ENCODE measurements at regions not wholly inside any gene's neighbourhood (a gene's known extent, or its start where the extent isn't known, plus 50 kb on each side); places are given as distances from the start of the nearest gene placed in this dataset.
A peak's percentile ranks its signal among the peaks of the same experiment; 100 is the strongest.
"Not testable (repeated sequence)": the region's sequence is repeated elsewhere in the genome, so short reads cannot be mapped to it uniquely, and the experiment has no call there.

DNA sequence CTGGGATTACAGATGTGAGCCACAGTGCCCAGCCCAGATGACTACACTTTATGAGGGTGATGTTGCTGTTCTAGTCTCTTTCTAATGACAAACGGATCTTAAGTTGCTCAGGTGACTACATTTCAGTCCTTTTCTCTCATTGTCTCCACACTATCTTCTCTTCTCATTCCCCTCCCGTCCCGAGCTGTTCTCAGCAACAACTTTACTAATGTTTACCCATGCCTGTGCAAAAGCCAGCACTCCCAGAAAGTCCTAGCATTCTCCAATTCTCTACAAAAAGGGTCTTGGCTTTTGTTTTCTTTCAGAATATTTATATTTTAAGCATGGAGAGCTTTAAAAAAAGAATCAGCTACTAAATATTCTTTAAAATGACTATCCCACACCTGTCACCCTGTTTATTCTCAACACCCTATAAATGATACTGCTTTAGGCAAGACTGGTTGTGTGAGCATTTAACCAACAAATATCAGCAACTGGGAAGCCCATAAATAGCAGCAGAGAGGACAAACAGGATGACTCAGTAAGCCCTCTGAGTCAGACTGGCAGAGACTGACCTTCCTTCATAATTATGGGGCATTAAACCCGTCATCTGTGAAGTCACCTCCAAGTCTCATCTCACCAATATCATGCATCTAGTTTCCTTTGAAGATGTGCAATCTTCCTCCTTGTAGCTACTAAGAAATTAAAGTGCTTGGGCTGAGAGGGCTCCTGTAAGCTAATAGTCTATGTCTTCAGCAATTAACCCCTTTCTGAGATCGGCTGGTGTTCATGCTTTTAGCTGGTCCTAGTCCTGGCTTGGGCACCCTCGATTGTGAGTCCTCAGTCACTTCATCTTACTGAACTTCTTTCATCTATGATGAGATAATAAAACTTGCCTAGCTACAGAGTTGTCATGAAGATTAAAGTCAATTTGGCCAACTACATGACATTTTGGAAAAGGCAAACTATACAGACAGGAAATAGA is 72.6 kb upstream of the KIF2A start:
- POLR2A ChIA-PET (ENCODE audit: unreplicated experiment); H3K27me3 ChIP-seq (ENCODE audit: insufficient read depth, low read depth); H4K20me1 ChIP-seq (ENCODE audit: insufficient read depth); H3K36me3 ChIP-seq (ENCODE audit: low read depth); H3K9me3 ChIP-seq (ENCODE audit: insufficient read depth, low read depth); H3K9me2 ChIP-seq (ENCODE audit: insufficient read depth); H3F3A ChIP-seq (ENCODE audit: insufficient read depth, low read depth); BruUV-seq (replicated peaks); CTCF ChIA-PET; H3K79me2 ChIP-seq (ENCODE audit: low read depth); H3K4me3 ChIP-seq; intact Hi-C loops (cut with micrococcal nuclease; ENCODE audit: unreplicated experiment); H2AFZ ChIP-seq: not testable (repeated sequence)
- Histone ChIP-seq H3K4me1 (replicated peaks; ENCODE audit: insufficient read depth) (peaks cover 10% of the 10 kb centered on the region), H3K4me2 (peak overlapping the region; percentile 37), H3K27ac (peak overlapping the region; percentile 60)
- DNase-seq, result peak; percentile 29 to 82

GRCh38 chr5:62236593-62236992 is 69.4 kb upstream of the KIF2A start:
- H3K4me3 ChIP-seq; H3K4me2 ChIP-seq; CTCF ChIA-PET; H3K79me2 ChIP-seq (ENCODE audit: low read depth); H3K27me3 ChIP-seq (ENCODE audit: insufficient read depth, low read depth); BruUV-seq (replicated peaks); H3K27ac ChIP-seq; H3K9me2 ChIP-seq (ENCODE audit: insufficient read depth); H3K9me3 ChIP-seq (ENCODE audit: insufficient read depth, low read depth); H3K36me3 ChIP-seq (ENCODE audit: low read depth); H2AFZ ChIP-seq; DNase-seq; H4K20me1 ChIP-seq (ENCODE audit: insufficient read depth); H3F3A ChIP-seq (ENCODE audit: insufficient read depth, low read depth); POLR2A ChIA-PET (ENCODE audit: unreplicated experiment); intact Hi-C loops (cut with micrococcal nuclease; ENCODE audit: unreplicated experiment): not testable (repeated sequence)
- H3K4me1 ChIP-seq (replicated peaks; ENCODE audit: insufficient read depth), result peaks cover 10% of the 10 kb centered on the region

GRCh38 chr5:62237944-62238343 is 68.1 kb upstream of the KIF2A start:
- H2AFZ ChIP-seq; H3K9me2 ChIP-seq (ENCODE audit: insufficient read depth); H3K27me3 ChIP-seq (ENCODE audit: insufficient read depth, low read depth); DNase-seq; H3K9me3 ChIP-seq (ENCODE audit: insufficient read depth, low read depth); H3K4me2 ChIP-seq; H3K4me3 ChIP-seq; H3K36me3 ChIP-seq (ENCODE audit: low read depth); H3F3A ChIP-seq (ENCODE audit: insufficient read depth, low read depth); H3K27ac ChIP-seq; BruUV-seq (replicated peaks); POLR2A ChIA-PET (ENCODE audit: unreplicated experiment); H3K4me1 ChIP-seq (replicated peaks; ENCODE audit: insufficient read depth); intact Hi-C loops (cut with micrococcal nuclease; ENCODE audit: unreplicated experiment); H4K20me1 ChIP-seq (ENCODE audit: insufficient read depth); H3K79me2 ChIP-seq (ENCODE audit: low read depth): not testable (repeated sequence)
- CTCF ChIA-PET, result interaction anchor here (0.7 kb wide), 1 partner anchor 584 kb away, joined by 5 read pairs; no protein-coding TSS in a partner anchor

GRCh38 chr5:62238584-62238983 is 67.4 kb upstream of the KIF2A start:
- H3K4me2 ChIP-seq; H3K9me2 ChIP-seq (ENCODE audit: insufficient read depth); H3F3A ChIP-seq (ENCODE audit: insufficient read depth, low read depth); intact Hi-C loops (cut with micrococcal nuclease; ENCODE audit: unreplicated experiment); BruUV-seq (replicated peaks); H3K79me2 ChIP-seq (ENCODE audit: low read depth); DNase-seq; H3K9me3 ChIP-seq (ENCODE audit: insufficient read depth, low read depth); H3K4me1 ChIP-seq (replicated peaks; ENCODE audit: insufficient read depth); H3K4me3 ChIP-seq; H2AFZ ChIP-seq; POLR2A ChIA-PET (ENCODE audit: unreplicated experiment); H4K20me1 ChIP-seq (ENCODE audit: insufficient read depth); H3K27me3 ChIP-seq (ENCODE audit: insufficient read depth, low read depth); H3K36me3 ChIP-seq (ENCODE audit: low read depth); H3K27ac ChIP-seq: not testable (repeated sequence)
- CTCF ChIA-PET, result interaction anchor here (0.7 kb wide), 1 partner anchor 585 kb away, joined by 5 read pairs; no protein-coding TSS in a partner anchor

DNA sequence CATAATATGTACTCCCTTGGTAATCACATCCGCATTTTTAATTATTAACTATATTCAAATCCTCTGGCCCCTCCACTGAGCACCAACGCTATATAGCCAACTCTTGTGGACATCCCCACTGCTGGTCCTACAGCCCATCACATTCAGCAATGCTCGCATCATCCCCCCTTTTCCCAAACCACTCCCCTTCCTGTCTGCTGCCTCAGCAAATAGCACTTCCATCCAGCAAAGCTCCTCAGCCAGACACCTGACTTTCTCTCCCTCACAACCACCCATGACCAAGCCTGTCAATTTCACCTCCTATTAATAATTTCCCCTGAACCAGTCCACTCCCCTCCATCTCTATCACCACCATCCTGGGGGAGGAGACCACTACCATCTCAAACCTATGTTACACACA is 65.5 kb upstream of the KIF2A start:
- intact Hi-C loops (cut with micrococcal nuclease; ENCODE audit: unreplicated experiment); POLR2A ChIA-PET (ENCODE audit: unreplicated experiment); CTCF ChIA-PET; H2AFZ ChIP-seq; DNase-seq; H3K79me2 ChIP-seq (ENCODE audit: low read depth); H3K4me3 ChIP-seq; H3K27ac ChIP-seq; BruUV-seq (replicated peaks); H3F3A ChIP-seq (ENCODE audit: insufficient read depth, low read depth); H3K9me3 ChIP-seq (ENCODE audit: insufficient read depth, low read depth); H3K36me3 ChIP-seq (ENCODE audit: low read depth); H3K9me2 ChIP-seq (ENCODE audit: insufficient read depth); H3K4me2 ChIP-seq; H3K27me3 ChIP-seq (ENCODE audit: insufficient read depth, low read depth); H3K4me1 ChIP-seq (replicated peaks; ENCODE audit: insufficient read depth); H4K20me1 ChIP-seq (ENCODE audit: insufficient read depth): not testable (repeated sequence)

DNA sequence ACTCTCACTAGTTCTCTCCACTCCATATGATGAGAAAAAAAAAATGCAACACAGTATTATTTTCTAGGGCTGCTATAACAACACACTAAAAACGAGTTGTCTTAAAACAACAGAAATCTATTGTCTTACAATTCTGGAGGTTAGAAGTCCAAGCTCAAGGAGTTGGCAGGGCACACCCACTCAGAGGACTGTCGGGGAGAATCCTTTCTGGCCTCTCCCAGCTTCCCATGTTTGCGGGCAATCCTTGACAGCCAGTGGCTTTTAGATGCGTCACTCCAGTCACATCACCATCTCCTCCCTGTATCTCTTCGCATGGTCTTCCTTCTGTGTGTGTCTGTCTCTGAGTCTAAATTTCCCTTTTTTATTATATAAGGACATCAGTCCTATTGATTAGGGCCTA is 64.0 kb upstream of the KIF2A start:
- BruUV-seq (replicated peaks); H3K9me3 ChIP-seq (ENCODE audit: insufficient read depth, low read depth); H3K9me2 ChIP-seq (ENCODE audit: insufficient read depth); POLR2A ChIA-PET (ENCODE audit: unreplicated experiment); H3F3A ChIP-seq (ENCODE audit: insufficient read depth, low read depth); H3K36me3 ChIP-seq (ENCODE audit: low read depth); H3K4me3 ChIP-seq; H3K4me1 ChIP-seq (replicated peaks; ENCODE audit: insufficient read depth); DNase-seq; H3K79me2 ChIP-seq (ENCODE audit: low read depth); H3K4me2 ChIP-seq; H2AFZ ChIP-seq; H3K27me3 ChIP-seq (ENCODE audit: insufficient read depth, low read depth); H3K27ac ChIP-seq; intact Hi-C loops (cut with micrococcal nuclease; ENCODE audit: unreplicated experiment); H4K20me1 ChIP-seq (ENCODE audit: insufficient read depth): not testable (repeated sequence)
- CTCF ChIA-PET, result interaction anchor here (0.6 kb wide), 1 partner anchor 36 kb away, joined by 3 read pairs; no protein-coding TSS in a partner anchor

GRCh38 chr5:62243046-62243445 is 63.0 kb upstream of the KIF2A start:
- CTCF ChIA-PET; H3K27ac ChIP-seq; H3K4me1 ChIP-seq (replicated peaks; ENCODE audit: insufficient read depth); H3K9me2 ChIP-seq (ENCODE audit: insufficient read depth); BruUV-seq (replicated peaks); H3K79me2 ChIP-seq (ENCODE audit: low read depth); H3K36me3 ChIP-seq (ENCODE audit: low read depth); H3K4me3 ChIP-seq; H3K9me3 ChIP-seq (ENCODE audit: insufficient read depth, low read depth); DNase-seq; H4K20me1 ChIP-seq (ENCODE audit: insufficient read depth); H3K4me2 ChIP-seq; POLR2A ChIA-PET (ENCODE audit: unreplicated experiment); intact Hi-C loops (cut with micrococcal nuclease; ENCODE audit: unreplicated experiment); H3K27me3 ChIP-seq (ENCODE audit: insufficient read depth, low read depth); H2AFZ ChIP-seq; H3F3A ChIP-seq (ENCODE audit: insufficient read depth, low read depth): not testable (repeated sequence)
